DND-41 (cell line): ENCODE measurements at regions not wholly inside any gene's neighbourhood (a gene's known extent, or its start where the extent isn't known, plus 50 kb on each side); places are given as distances from the start of the nearest gene placed in this dataset.

Experiments
- CTCF ChIP-seq: IDR thresholded peaks from 2 replicates; pipeline ENCODE4 v1.5.1; 2012; ENCODE audit warnings: borderline replicate concordance, low read length, moderate library complexity, mild to moderate bottlenecking; ENCODE audit not compliant: poor library complexity, severe bottlenecking; ENCODE audit errors: extremely low read depth
- EZH2 ChIP-seq: IDR thresholded peaks from 3 replicates; pipeline ENCODE4 v1.6.1; 2012; ENCODE audit warnings: borderline replicate concordance, low read depth, mild to moderate bottlenecking, moderate library complexity, low read length, inconsistent platforms; ENCODE audit not compliant: severe bottlenecking

DNA sequence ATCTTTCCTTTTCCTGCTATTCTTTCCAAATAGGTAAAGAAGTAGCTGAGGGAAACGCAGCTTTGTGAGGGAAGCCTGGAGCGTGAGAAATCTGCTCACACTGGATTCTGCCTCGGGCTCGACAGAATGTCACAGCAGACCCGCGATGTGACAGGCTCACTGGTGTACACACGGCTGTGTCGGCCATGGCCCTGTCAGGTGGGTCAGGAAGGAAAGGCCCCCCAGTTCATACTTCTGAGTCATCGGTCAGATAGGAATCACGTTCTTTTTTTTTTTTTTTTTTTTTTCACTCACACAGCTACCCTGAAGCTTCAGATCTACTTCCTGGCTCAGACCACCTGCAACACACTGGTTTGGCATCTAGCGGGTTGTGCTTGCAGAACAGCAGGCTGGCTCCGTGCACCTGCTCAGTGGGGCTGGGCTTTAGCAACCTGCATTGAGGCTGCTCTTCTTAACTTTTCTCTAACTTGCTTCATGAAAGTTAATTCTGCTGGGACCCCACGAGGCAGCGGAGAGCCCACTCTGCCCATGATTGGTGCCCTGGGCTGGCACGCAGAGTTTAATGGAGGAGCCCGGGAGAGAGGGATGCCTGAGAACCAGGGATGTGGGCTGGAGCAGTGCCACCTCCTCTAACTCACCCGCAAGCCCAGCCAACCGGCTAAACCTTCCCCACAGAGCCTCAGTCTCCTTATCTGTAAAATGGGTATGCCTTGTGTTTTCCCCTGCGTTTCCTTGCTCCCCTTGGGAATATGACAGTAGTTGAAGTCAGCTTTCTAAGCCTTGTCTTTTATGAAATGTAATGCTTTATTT is 61.5 kb upstream of the FNDC1 start:
- TF ChIP-seq CTCF (no peak), EZH2 (no peak)
